CD4-positive, alpha-beta T cell (primary cell): ENCODE measurements at regions not wholly inside any gene's neighbourhood (a gene's known extent, or its start where the extent isn't known, plus 50 kb on each side); places are given as distances from the start of the nearest gene placed in this dataset.
"Not testable (repeated sequence)": the region's sequence is repeated elsewhere in the genome, so short reads cannot be mapped to it uniquely, and the experiment has no call there.

ENCODE experiments used
- ATAC-seq: fragments of 200-7000 bp; cut with Tn5 transposase; one replicate; pipeline ENCODE4 v1.10.0; 2022; ENCODE audit warnings: mild to moderate bottlenecking; ENCODE audit not compliant: poor library complexity
- CTCF ChIA-PET: fragments of 350-600 bp; sonication (Branson Sonifier 250); formaldehyde crosslinking; loops from one replicate; lab custom pipeline; 2021; ENCODE audit warnings: antibody characterized with exemption, inconsistent platforms; lab: Charles Lee
- POLR2A ChIA-PET: fragments of 350-600 bp; sonication (Branson Sonifier 250); formaldehyde crosslinking; loops from one replicate; lab custom pipeline; 2021; ENCODE audit warnings: antibody characterized with exemption, inconsistent platforms; lab: Charles Lee
- DNase-seq, 14 experiments: peaks; one replicate each; pipeline ENCODE4 v3.0.0-alpha.2; 2013 to 2020; ENCODE audit warnings: mixed read lengths in 2 of 14
- H3K27ac ChIP-seq, 2 donors: one replicate each; pipeline versions ENCODE4 v1.5.1 to v1.7.0; 2013; ENCODE audit warnings: low read length in 2 of 2, low read depth in 1 of 2, mild to moderate bottlenecking in 1 of 2
- H3K27me3 ChIP-seq, 2 experiments: 1 replicate in 1 of 2; 2 replicates in 1 of 2; pipeline versions ENCODE4 v1.6.1 to v1.7.0; 2013; ENCODE audit warnings: low read length in 2 of 2, control low read depth in 1 of 2, mild to moderate bottlenecking in 1 of 2, moderate library complexity in 1 of 2; ENCODE audit not compliant: insufficient read depth in 2 of 2, control insufficient read depth in 1 of 2
- H3K36me3 ChIP-seq: one replicate; pipeline ENCODE4 v1.6.1; 2013; ENCODE audit warnings: low read length, control low read depth; ENCODE audit not compliant: insufficient read depth
- H3K4me1 ChIP-seq: one replicate; pipeline ENCODE4 v1.6.1; 2013; ENCODE audit warnings: low read length, control low read depth; ENCODE audit not compliant: insufficient read depth
- H3K4me3 ChIP-seq: one replicate; pipeline ENCODE4 v1.5.1; 2013; ENCODE audit warnings: mild to moderate bottlenecking, low read length, moderate library complexity
- H3K9me3 ChIP-seq, 2 experiments: 1 replicate in 1 of 2; 2 replicates in 1 of 2; pipeline versions ENCODE4 v1.6.1 to v1.7.0; 2013; ENCODE audit warnings: low read length in 2 of 2, mild to moderate bottlenecking in 2 of 2, control low read depth in 1 of 2, moderate library complexity in 1 of 2; ENCODE audit not compliant: control insufficient read depth in 1 of 2, insufficient read depth in 1 of 2
- H3K27ac Mint-ChIP-seq: one replicate; pipeline ENCODE4 v1.8.0; 2020; ENCODE audit warnings: mixed read lengths
- H3K27me3 Mint-ChIP-seq: one replicate; pipeline ENCODE4 v1.8.0; 2021; ENCODE audit warnings: mixed read lengths
- H3K36me3 Mint-ChIP-seq: one replicate; pipeline ENCODE4 v1.8.0; 2021; ENCODE audit warnings: low read depth, mixed read lengths
- H3K4me1 Mint-ChIP-seq: one replicate; pipeline ENCODE4 v1.8.0; 2021; ENCODE audit warnings: low read depth, mixed read lengths
- H3K4me3 Mint-ChIP-seq: one replicate; pipeline ENCODE4 v1.8.0; 2020; ENCODE audit warnings: mild to moderate bottlenecking, mixed read lengths
- H3K9me3 Mint-ChIP-seq: one replicate; pipeline ENCODE4 v1.8.0; 2020; ENCODE audit warnings: mixed read lengths
- intact Hi-C, 2 experiments: fragments of 100-400 bp; cut with DNase I in 1 of 2; cut with micrococcal nuclease in 1 of 2; formaldehyde crosslinking; loops; one replicate each; pipeline versions ENCODE4 v1.15.1 to v1.9.0; 2023 to 2025; cut with DNase I, micrococcal nuclease
- TF ChIP-seq, protein P1 (sequence below): fragments of 200-600 bp; IDR thresholded peaks from one replicate; pipeline ENCODE4 v1.8.0; 2022; ENCODE audit warnings: antibody characterized with exemption, mild to moderate bottlenecking

DNA sequence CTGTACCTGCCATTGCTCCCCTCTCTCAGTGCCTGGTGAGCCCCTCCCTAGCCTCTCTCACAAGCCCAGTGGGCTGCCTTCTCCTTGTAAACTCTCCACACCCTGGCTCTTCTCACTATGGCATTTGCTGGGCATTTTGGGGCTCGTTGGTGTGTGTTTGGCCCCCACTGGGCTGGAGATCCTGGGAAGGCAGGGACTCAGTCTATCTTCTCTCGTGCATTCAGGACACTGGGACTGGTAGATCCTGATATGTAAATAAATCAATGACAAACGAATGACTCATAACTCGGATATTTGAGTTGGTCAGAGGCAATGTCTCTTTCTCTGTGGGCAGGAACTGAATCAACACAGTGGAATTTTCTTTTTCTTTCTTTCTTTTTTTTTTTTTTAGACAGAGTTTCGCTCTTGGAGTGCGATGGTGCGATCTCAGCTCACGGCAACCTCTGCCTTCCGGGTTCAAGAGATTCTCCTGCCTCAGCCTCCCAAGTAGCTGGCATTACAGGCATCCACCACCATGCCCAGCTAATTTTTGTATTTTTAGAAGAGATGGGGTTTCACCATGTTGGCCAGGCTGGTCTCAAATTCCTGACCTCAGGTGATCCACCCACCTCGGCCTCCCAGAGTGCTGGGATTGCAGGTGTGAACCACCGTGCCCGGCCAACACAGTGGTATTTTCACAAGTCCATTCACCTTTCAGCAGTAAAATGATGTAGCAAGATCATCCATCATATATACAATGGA is 144.6 kb upstream of the SPRED2 start:
- Histone ChIP-seq H3K4me1 (no peaks in the 10 kb centered on the region), H3K9me3 (no peaks in the 10 kb centered on the region), H3K27ac (no peak overlapping the region), H3K27me3 (no peaks in the 10 kb centered on the region), H3K36me3 (no peaks in the 10 kb centered on the region), H3K4me3 (no peak overlapping the region)
- Mint-ChIP-seq H3K27ac (no peak overlapping the region), H3K36me3 (no peaks in the 10 kb centered on the region), H3K4me1 (no peaks in the 10 kb centered on the region), H3K9me3 (no peaks in the 10 kb centered on the region), H3K27me3 (peaks cover 18% of the 10 kb centered on the region), H3K4me3 (no peak overlapping the region)
- intact Hi-C loops: loop anchor here (5.0 to 10.0 kb wide), 2 partner anchors 390 to 512 kb away; no protein-coding TSS in a partner anchor
- DNase-seq: no peak
- TF ChIP-seq, protein P1, sequence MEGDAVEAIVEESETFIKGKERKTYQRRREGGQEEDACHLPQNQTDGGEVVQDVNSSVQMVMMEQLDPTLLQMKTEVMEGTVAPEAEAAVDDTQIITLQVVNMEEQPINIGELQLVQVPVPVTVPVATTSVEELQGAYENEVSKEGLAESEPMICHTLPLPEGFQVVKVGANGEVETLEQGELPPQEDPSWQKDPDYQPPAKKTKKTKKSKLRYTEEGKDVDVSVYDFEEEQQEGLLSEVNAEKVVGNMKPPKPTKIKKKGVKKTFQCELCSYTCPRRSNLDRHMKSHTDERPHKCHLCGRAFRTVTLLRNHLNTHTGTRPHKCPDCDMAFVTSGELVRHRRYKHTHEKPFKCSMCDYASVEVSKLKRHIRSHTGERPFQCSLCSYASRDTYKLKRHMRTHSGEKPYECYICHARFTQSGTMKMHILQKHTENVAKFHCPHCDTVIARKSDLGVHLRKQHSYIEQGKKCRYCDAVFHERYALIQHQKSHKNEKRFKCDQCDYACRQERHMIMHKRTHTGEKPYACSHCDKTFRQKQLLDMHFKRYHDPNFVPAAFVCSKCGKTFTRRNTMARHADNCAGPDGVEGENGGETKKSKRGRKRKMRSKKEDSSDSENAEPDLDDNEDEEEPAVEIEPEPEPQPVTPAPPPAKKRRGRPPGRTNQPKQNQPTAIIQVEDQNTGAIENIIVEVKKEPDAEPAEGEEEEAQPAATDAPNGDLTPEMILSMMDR: no peak
- ATAC-seq: no peak
- ChIA-PET POLR2A (no interaction called here), CTCF (no interaction called here)

DNA sequence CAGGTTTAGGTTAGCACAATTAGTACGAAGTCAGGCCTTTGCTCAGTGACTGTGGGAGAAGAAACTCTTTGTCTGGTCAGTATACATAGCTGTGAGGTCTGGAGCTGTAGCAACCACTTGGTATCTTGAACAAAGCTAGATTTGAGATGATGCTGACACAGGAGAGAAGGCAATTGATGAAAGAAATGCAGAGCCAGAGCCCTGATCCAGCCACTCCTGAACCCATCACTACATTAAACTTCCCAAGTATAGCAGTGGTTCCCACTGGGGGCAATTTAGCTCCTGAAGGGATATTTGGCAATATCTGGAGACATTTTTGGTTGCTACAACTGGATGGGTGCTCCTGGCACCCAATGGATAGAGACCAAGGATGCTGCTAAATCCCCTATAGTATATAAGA is 143.9 kb upstream of the SPRED2 start:
- H3K4me3 Mint-ChIP-seq: no peak overlapping the region
- CTCF ChIA-PET: interaction anchor here (0.7 kb wide), 1 partner anchor 22 kb away, joined by 4 read pairs; no protein-coding TSS in a partner anchor
- Histone ChIP-seq H3K36me3 (no peaks in the 10 kb centered on the region), H3K27ac (no peak overlapping the region), H3K27me3 (no peaks in the 10 kb centered on the region), H3K9me3 (no peaks in the 10 kb centered on the region), H3K4me3 (no peak overlapping the region), H3K4me1 (no peaks in the 10 kb centered on the region)
- intact Hi-C loops: loop anchor here (5.0 to 10.0 kb wide), 2 partner anchors 389 to 511 kb away; no protein-coding TSS in a partner anchor
- no peaks in the 10 kb centered on the region for H3K9me3 Mint-ChIP-seq
- POLR2A ChIA-PET: no interaction called here
- H3K4me1 Mint-ChIP-seq: no peaks in the 10 kb centered on the region
- DNase-seq (no peak), ATAC-seq (no peak)
- no peak overlapping the region for H3K27ac Mint-ChIP-seq
- TF ChIP-seq, protein P1: no peak
- peaks cover 16% of the 10 kb centered on the region for H3K27me3 Mint-ChIP-seq
- H3K36me3 Mint-ChIP-seq: no peaks in the 10 kb centered on the region

DNA sequence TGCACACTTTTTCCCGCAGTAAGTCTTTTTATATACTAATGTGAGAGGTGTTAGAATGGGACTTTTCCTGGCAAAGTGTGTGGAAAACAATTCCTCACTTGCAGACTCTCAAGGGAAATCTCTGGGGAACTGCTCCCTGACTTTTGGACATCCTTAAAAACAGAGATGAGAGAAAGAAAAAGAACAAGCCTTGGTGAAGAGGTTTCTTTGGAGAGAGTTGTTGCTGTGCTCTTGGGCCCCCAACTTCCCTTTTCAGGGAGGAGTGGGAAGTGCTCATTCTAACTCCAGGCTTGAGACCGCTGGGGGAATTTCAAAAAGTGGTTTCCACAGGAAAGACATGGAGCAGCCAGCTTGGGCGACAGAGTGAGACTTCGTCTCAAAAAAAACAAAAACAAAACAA is 142.6 kb upstream of the SPRED2 start:
- Histone ChIP-seq H3K9me3 (no peaks in the 10 kb centered on the region), H3K27me3 (no peaks in the 10 kb centered on the region), H3K27ac (no peak overlapping the region), H3K4me1 (no peaks in the 10 kb centered on the region), H3K4me3 (no peak overlapping the region), H3K36me3 (no peaks in the 10 kb centered on the region)
- POLR2A ChIA-PET: no interaction called here
- H3K4me1 Mint-ChIP-seq: no peaks in the 10 kb centered on the region
- no peak overlapping the region for H3K27ac Mint-ChIP-seq
- H3K9me3 Mint-ChIP-seq: no peaks in the 10 kb centered on the region
- CTCF ChIA-PET: interaction anchor here (0.7 kb wide), 1 partner anchor 348 kb away, joined by 5 read pairs; no protein-coding TSS in a partner anchor
- DNase-seq (no peak), ATAC-seq (no peak)
- H3K27me3 Mint-ChIP-seq: peaks cover 15% of the 10 kb centered on the region
- intact Hi-C loops: loop anchor here (2.0 to 10.0 kb wide), 6 partner anchors 193 to 658 kb away; no protein-coding TSS in a partner anchor
- H3K36me3 Mint-ChIP-seq: no peaks in the 10 kb centered on the region
- TF ChIP-seq, protein P1: no peak
- H3K4me3 Mint-ChIP-seq: no peak overlapping the region

DNA sequence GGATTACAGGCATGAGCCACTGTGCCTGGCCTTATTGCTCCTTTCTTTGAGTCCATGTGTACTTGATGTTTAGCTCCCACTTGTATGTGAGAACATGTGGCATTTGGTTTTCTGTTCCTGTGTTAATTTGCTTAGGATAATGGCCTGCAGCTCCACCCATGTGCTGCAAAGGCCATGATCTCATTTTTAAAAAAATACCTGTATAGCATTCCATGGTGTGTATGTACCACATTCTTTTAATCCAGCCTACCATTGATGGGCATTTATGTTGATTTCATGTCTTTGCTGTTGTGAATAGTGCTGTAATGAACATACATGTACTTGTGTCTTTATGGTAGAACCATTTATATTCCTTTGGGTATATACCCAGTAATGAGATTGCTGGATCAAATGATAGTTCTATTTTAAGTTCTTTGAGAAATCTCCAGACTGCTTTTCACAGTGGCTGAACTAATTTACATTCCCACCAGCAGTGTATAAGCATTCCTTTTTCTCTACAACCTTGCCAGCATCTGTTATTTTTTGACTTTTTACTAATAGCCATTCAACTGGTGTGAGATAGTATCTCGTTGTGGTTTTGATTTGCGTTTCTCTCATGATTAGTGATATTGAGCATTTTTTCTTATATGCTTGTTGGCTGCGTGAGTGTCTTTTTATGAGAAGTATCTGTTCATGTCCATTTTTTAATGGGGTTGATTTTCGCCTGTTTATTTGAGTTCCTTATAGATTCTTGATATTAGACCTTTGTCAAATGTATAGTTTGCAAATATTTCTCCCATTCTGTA is 136.4 kb upstream of the SPRED2 start:
- H3K27me3 ChIP-seq, H3K4me1 Mint-ChIP-seq, H3K36me3 ChIP-seq, H3K27ac Mint-ChIP-seq, POLR2A ChIA-PET, H3K9me3 Mint-ChIP-seq, intact Hi-C loops, DNase-seq, H3K36me3 Mint-ChIP-seq, H3K9me3 ChIP-seq, H3K27ac ChIP-seq, ATAC-seq, H3K4me1 ChIP-seq, H3K4me3 ChIP-seq, H3K4me3 Mint-ChIP-seq: not testable (repeated sequence)
- CTCF ChIA-PET: interaction anchor here (0.7 kb wide), 1 partner anchor 9 kb away, joined by 4 read pairs; no protein-coding TSS in a partner anchor
- peaks cover 10% of the 10 kb centered on the region for H3K27me3 Mint-ChIP-seq
